Astrocyte (in vitro differentiated cells and primary cell): ENCODE measurements at regions not wholly inside any gene's neighbourhood (a gene's known extent, or its start where the extent isn't known, plus 50 kb on each side); places are given as distances from the start of the nearest gene placed in this dataset.

Experiments used
- DNase-seq: peaks from one replicate; pipeline ENCODE4 v3.0.0-alpha.2; 2010; ENCODE audit warnings: low read depth
- FAIRE-seq: peaks from 2 replicates; lab custom pipeline; 2011; peaks lifted over from hg19 to GRCh38; lab: Jason Lieb, UNC
- H2AFZ ChIP-seq: 2 replicates; pipeline ENCODE4 v1.6.0; 2012; ENCODE audit warnings: low read depth, low read length, inconsistent platforms
- H3K27ac ChIP-seq: 2 replicates; pipeline ENCODE4 v1.5.1; 2011; ENCODE audit warnings: low read depth, low read length, inconsistent platforms
- H3K27me3 ChIP-seq: 2 replicates; pipeline ENCODE4 v1.6.0; 2011; ENCODE audit warnings: low read length, inconsistent platforms; ENCODE audit not compliant: insufficient read depth
- H3K36me3 ChIP-seq: 2 replicates; pipeline ENCODE4 v1.5.1; 2011; ENCODE audit warnings: low read length, inconsistent platforms; ENCODE audit not compliant: insufficient read depth
- H3K4me1 ChIP-seq: 2 replicates; pipeline ENCODE4 v1.5.1; 2011; ENCODE audit warnings: low read length, inconsistent platforms; ENCODE audit not compliant: insufficient read depth
- H3K4me2 ChIP-seq: 2 replicates; pipeline ENCODE4 v1.6.0; 2012; ENCODE audit warnings: low read length, inconsistent platforms
- H3K4me3 ChIP-seq: 2 replicates; pipeline ENCODE4 v1.5.1; 2011; ENCODE audit warnings: low read depth, mild to moderate bottlenecking, low read length, inconsistent platforms; ENCODE audit not compliant: insufficient read depth
- H3K79me2 ChIP-seq: 2 replicates; pipeline ENCODE4 v1.6.0; 2012; ENCODE audit warnings: mild to moderate bottlenecking, low read length, inconsistent platforms; ENCODE audit not compliant: insufficient read depth
- H3K9ac ChIP-seq: 2 replicates; pipeline ENCODE4 v1.6.0; 2012; ENCODE audit warnings: mild to moderate bottlenecking, low read length, inconsistent platforms
- H3K9me3 ChIP-seq: 2 replicates; pipeline ENCODE4 v1.5.1; 2012; ENCODE audit warnings: low read depth, mild to moderate bottlenecking, low read length, inconsistent platforms; ENCODE audit not compliant: insufficient read depth
- H4K20me1 ChIP-seq: 2 replicates; pipeline ENCODE4 v1.6.0; 2012; ENCODE audit warnings: low read length, inconsistent platforms; ENCODE audit not compliant: insufficient read depth
- H3K27ac Mint-ChIP-seq: one replicate; pipeline ENCODE4 v1.8.0; 2021; ENCODE audit warnings: mild to moderate bottlenecking, mixed read lengths; ENCODE audit not compliant: unreplicated experiment
- H3K27me3 Mint-ChIP-seq: one replicate; pipeline ENCODE4 v1.8.0; 2021; ENCODE audit warnings: low read depth, mixed read lengths; ENCODE audit not compliant: unreplicated experiment
- H3K36me3 Mint-ChIP-seq: one replicate; pipeline ENCODE4 v1.8.0; 2021; ENCODE audit warnings: low read depth, mixed read lengths; ENCODE audit not compliant: unreplicated experiment
- H3K4me1 Mint-ChIP-seq: one replicate; pipeline ENCODE4 v1.8.0; 2021; ENCODE audit warnings: low read depth, mixed read lengths; ENCODE audit not compliant: unreplicated experiment
- H3K4me3 Mint-ChIP-seq: one replicate; pipeline ENCODE4 v1.8.0; 2021; ENCODE audit warnings: mild to moderate bottlenecking, moderate library complexity, mixed read lengths; ENCODE audit not compliant: unreplicated experiment
- H3K9me3 Mint-ChIP-seq: one replicate; pipeline ENCODE4 v1.8.0; 2021; ENCODE audit warnings: mild to moderate bottlenecking, mixed read lengths; ENCODE audit not compliant: unreplicated experiment
- EZH2 ChIP-seq: IDR thresholded peaks from 2 replicates; pipeline ENCODE4 v1.6.1; 2012; ENCODE audit warnings: mild to moderate bottlenecking, low read length, inconsistent platforms; ENCODE audit not compliant: insufficient read depth
- TF ChIP-seq, protein P1 (sequence below): IDR thresholded peaks from 2 replicates; pipeline ENCODE4 v1.5.1; 2011; ENCODE audit warnings: low read depth, mild to moderate bottlenecking, inconsistent platforms, low read length, moderate library complexity; ENCODE audit not compliant: insufficient read depth

DNA sequence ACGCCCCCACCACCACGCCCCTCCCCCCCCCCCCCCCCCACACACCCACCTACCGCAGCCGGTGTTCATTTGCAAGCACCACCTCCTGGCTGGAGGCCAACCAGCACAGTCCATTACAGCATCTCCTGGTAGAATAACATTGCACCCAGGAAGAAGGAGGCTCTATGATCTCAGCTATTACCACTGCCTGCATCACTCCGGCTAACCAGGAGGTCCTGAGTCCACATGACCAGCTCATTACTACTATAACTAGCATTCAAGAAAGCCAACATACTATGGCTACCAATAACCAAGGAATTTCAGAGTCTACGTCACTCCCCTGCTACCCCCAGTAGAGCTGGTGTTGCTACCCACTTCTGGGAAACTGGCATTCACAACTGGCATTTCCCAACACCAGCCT, 81.1 kb upstream of the ALOX12 start:
- H3K4me1 ChIP-seq, result no peaks in the 10 kb centered on the region
- TF ChIP-seq, protein P1, sequence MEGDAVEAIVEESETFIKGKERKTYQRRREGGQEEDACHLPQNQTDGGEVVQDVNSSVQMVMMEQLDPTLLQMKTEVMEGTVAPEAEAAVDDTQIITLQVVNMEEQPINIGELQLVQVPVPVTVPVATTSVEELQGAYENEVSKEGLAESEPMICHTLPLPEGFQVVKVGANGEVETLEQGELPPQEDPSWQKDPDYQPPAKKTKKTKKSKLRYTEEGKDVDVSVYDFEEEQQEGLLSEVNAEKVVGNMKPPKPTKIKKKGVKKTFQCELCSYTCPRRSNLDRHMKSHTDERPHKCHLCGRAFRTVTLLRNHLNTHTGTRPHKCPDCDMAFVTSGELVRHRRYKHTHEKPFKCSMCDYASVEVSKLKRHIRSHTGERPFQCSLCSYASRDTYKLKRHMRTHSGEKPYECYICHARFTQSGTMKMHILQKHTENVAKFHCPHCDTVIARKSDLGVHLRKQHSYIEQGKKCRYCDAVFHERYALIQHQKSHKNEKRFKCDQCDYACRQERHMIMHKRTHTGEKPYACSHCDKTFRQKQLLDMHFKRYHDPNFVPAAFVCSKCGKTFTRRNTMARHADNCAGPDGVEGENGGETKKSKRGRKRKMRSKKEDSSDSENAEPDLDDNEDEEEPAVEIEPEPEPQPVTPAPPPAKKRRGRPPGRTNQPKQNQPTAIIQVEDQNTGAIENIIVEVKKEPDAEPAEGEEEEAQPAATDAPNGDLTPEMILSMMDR, result no peak
- Mint-ChIP-seq H3K27ac (no peak overlapping the region), H3K27me3 (peaks cover 12% of the 10 kb centered on the region), H3K4me3 (no peak overlapping the region), H3K36me3 (peaks cover 5% of the 10 kb centered on the region), H3K4me1 (no peaks in the 10 kb centered on the region), H3K9me3 (peaks cover 9% of the 10 kb centered on the region)
- peaks cover 43% of the 10 kb centered on the region for H3K27me3 ChIP-seq
- FAIRE-seq (no peak), DNase-seq (peak; percentile 7)
- no peaks in the 10 kb centered on the region for H3K79me2 ChIP-seq
- H4K20me1 ChIP-seq, result no peaks in the 10 kb centered on the region
- H3K9ac ChIP-seq, result no peak overlapping the region
- no peak overlapping the region for H3K4me2 ChIP-seq
- no peak overlapping the region for H2AFZ ChIP-seq
- H3K4me3 ChIP-seq, result no peak overlapping the region
- H3K36me3 ChIP-seq, result no peaks in the 10 kb centered on the region
- H3K9me3 ChIP-seq, result no peaks in the 10 kb centered on the region
- no peak overlapping the region for H3K27ac ChIP-seq

DNA sequence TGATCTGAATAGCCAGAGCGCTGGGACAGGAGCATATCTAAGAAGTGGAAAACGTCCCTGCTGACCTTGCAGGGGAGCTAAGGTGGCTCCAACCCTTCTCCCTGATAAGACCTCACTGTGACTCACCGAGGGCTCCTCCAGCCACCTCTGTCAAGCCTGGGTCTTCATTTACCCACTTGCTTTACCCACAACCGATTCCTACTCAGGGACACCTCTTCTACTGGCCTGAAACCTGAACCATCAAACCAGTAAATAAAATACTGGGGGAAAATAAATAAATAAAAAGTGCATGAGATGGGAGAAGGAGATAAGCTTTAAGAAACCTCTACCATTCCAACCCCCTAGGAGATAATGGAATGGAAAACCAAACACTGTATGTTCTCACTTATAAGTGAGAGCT, 80.2 kb upstream of the ALOX12 start:
- Histone ChIP-seq H3K79me2 (no peaks in the 10 kb centered on the region), H4K20me1 (no peaks in the 10 kb centered on the region), H3K4me1 (no peaks in the 10 kb centered on the region), H3K27me3 (peaks cover 45% of the 10 kb centered on the region), H3K4me2 (no peak overlapping the region), H3K9ac (no peak overlapping the region), H3K27ac (no peak overlapping the region), H3K36me3 (no peaks in the 10 kb centered on the region), H3K9me3 (no peaks in the 10 kb centered on the region), H2AFZ (no peak overlapping the region), H3K4me3 (no peak overlapping the region)
- Mint-ChIP-seq H3K27me3 (peaks cover 10% of the 10 kb centered on the region), H3K27ac (no peak overlapping the region), H3K36me3 (peaks cover 4% of the 10 kb centered on the region), H3K4me3 (no peak overlapping the region), H3K9me3 (peaks cover 9% of the 10 kb centered on the region), H3K4me1 (no peaks in the 10 kb centered on the region)
- FAIRE-seq, result no peak
- DNase-seq, result no peak
- TF ChIP-seq, protein P1, result no peak
- TF ChIP-seq EZH2, result no peak

DNA sequence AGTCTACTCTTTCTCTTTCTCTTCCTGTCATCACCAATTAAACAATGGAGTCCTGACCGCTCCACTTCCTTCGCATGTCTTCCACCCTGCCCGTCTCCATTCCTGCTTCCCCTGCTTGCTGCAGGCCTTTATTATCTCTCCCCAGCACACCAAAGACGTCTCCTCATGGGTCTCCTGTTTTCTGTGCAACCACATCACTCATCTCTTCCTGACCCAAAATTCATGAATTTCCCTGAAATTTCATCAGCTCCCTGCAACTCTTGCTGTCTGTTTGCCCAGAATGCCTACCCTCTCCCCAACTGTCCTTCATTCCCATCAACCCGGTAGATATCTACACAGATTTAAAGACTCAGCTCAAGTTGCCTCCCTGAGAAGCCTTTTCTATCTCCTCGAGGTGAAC, 76.7 kb upstream of the ALOX12 start:
- H3K79me2 ChIP-seq, result no peaks in the 10 kb centered on the region
- no peak for FAIRE-seq
- TF ChIP-seq EZH2, result no peak
- TF ChIP-seq, protein P1, result no peak

More for the DNA sequence above, 76.7 kb upstream of the ALOX12 start:
- Mint-ChIP-seq H3K4me1 (peaks cover under 1% of the 10 kb centered on the region), H3K9me3 (peaks cover 13% of the 10 kb centered on the region), H3K36me3 (peaks cover 4% of the 10 kb centered on the region), H3K4me3 (no peak overlapping the region), H3K27me3 (peaks cover 16% of the 10 kb centered on the region), H3K27ac (no peak overlapping the region)
- DNase-seq, result no peak
- Histone ChIP-seq H3K9ac (no peak overlapping the region), H2AFZ (no peak overlapping the region), H4K20me1 (no peaks in the 10 kb centered on the region), H3K36me3 (no peaks in the 10 kb centered on the region), H3K27ac (no peak overlapping the region), H3K4me2 (no peak overlapping the region), H3K4me1 (no peaks in the 10 kb centered on the region), H3K4me3 (no peak overlapping the region), H3K9me3 (no peaks in the 10 kb centered on the region), H3K27me3 (peaks cover 27% of the 10 kb centered on the region)
